NCI-H146 treated with DMSO at 0.1 percent for 48 hours (cell line): ENCODE measurements at regions not wholly inside any gene's neighbourhood (a gene's known extent, or its start where the extent isn't known, plus 50 kb on each side); places are given as distances from the start of the nearest gene placed in this dataset.

Experiments
- DNase-seq: peaks from one replicate; lab custom pipeline; 2025; ENCODE audit not compliant: unreplicated experiment; lab: John Stamatoyannopoulos, UW

- DNase-seq, result no peak
These were observed 346.4 kb upstream of the AJAP1 start for GRCh38 chr1:4307911-4308545.

- no peak for DNase-seq
These were observed 345.6 kb upstream of the AJAP1 start for GRCh38 chr1:4308806-4309205.

DNA sequence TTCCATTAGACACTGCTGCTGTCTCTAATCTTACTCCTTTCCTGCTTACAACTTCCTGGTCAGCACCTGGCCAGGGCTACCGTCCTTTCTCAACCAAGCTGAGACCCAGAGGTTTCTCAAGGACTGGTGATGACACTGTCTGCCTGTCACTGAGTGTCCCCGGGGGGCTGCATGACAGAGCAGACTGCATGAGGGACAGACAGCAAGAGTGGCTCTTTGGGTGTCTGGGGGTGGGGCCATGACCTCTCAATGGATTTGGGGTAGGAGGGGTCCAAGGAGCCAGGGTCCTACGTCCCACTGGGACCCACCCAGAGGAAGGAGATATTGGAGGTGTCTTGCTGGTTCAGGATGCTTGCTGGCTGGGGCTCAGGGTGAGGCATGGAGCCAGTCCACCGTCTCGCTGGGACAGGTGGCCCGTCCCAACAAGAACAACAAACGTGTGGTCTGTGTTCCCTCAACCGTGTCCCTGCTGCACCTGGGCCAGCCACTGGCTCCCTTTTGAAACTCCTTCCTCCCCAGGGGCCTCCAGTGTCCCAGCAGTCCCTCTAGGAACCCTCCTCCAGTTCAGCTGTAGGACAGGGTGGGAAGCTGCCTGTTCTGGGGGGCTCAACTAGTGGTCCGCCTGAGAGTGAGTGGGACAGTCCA, 344.6 kb upstream of the AJAP1 start:
- no peak for DNase-seq

- DNase-seq, result no peak
These were observed 343.9 kb upstream of the AJAP1 start for GRCh38 chr1:4310396-4310923.

DNA sequence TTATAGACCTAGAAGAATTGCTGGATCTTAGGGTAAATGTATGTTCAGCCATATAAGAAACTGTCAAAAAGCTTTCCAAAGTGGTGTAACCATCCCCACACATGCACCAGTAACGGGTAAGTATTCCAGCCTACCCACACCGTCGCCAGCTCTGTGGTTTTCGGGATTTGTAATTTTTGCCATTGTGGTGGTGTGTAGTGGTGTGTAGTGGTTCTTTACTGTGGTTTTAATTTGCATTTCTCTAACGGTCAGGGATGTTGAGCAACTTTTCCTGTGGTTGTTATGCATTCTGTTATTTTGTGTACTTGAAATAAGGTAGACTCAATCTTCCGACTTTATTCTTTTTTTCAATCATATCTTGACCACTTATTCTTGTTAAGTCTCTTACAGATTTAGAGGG, 342.4 kb upstream of the AJAP1 start:
- no peak for DNase-seq

GRCh38 chr1:4315202-4315601, 339.2 kb upstream of the AJAP1 start:
- DNase-seq, result no peak

GRCh38 chr1:4317207-4317606, 337.2 kb upstream of the AJAP1 start:
- no peak for DNase-seq

DNA sequence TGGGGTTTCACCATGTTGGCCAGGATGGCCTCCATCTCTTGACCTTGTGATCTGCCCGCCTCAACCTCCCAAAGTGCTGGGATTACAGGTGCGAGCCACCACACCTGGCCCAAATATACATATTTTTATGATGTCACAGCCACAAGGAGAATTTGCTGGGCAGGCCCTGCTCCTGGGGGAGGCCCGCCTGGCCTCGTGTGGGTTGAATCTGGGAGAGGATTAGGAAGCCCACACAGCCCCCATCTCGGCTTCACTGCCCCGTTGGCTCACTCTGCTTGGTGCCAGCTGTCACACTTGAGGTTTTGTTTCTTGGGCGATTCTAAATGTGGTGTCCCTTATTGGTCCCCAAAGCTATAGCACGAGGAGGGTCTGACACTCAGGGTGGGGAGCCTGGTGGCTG, 335.7 kb upstream of the AJAP1 start:
- DNase-seq, result no peak

GRCh38 chr1:4319496-4319895, 334.9 kb upstream of the AJAP1 start:
- no peak for DNase-seq

DNA sequence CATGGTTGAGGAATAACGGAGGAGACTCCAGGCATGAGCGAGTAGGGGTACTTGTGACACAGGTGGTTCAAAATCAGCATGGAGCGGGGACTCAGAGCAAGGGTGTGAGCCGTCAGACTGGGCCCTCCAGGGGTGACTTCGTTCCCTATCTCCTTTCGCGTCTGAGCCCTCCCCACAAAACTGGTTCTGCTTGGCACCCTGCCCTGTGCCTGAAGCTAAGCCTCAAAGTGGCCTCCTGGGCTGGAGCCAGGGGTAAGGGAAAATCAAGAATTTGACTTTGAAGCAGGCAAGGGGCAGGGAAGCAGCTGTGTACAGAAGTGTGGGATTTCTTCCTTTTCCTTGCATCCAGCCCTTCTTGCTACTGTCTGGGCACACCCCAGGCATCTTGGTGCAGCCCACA, 331.5 kb upstream of the AJAP1 start:
- DNase-seq, result no peak

GRCh38 chr1:4323309-4323708, 331.1 kb upstream of the AJAP1 start:
- no peak for DNase-seq

DNA sequence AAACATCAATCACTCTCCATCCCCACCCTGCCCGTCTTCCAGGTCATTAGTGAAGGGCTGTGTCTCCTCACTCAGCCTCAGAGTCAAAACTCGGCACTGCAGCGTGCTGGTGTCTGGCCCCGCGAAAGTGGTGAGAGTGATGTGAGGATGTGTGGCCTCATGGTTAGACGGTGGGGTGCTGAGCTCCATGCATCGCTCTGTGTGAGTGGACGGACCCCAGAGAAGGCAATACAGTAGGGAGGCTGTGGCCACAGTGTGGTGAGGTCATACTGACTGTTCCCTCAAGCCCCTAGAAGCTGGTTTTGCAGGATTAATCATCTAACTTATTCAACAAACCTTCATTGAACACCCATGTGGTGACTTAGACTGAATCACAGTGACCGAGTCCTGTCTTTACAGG, 329.9 kb upstream of the AJAP1 start:
- no peak for DNase-seq

- DNase-seq, result no peak
These were observed 327.3 kb upstream of the AJAP1 start for GRCh38 chr1:4327142-4327541.

GRCh38 chr1:4328402-4329071, 325.9 kb upstream of the AJAP1 start:
- DNase-seq, result no peak

DNA sequence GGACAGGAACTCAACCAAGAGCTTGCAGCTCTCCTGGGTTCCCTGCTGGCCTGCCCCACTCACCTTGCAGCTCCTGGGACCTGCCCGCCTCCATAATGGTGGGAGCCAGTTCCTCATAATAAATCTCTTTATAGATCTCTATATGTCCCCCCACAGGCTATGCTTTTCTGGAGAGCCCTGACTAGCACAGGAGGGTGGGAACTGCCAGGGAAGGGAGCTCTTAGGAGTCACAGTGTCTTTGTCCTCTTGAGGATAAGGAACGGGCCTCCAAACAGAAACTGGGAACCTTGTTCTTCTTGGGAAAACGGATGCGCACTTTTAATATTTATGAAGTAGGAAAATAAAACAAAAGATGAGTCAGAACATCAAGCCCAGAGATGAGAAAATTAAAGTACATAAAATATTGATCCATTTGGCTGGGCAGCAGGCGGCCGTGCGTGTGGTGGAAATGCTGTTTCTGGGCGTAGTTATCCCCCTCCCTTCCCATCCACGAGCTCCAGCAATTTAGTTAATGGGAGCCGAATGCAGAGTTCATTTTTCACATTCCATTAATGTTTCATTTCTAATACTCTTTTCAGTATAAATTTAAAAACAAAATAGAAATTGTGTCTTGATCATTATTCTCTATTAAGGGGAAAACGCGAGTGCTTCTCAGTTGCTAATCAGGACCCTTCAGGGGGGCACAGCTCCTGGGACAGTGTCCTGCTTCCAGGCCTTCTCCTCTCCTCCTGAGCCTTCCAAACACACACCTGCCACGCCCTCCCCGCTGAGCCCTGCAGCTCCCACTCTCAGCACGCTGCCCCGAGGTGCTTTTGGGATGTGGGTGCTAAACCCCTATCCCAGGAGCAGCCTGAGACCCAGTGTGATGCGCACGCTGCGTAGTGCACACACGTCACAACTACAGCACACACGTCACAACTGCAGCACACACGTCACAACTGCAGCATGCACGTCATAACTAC, 323.3 kb upstream of the AJAP1 start:
- DNase-seq, result no peak

GRCh38 chr1:4331767-4332163, 322.6 kb upstream of the AJAP1 start:
- DNase-seq, result no peak

DNA sequence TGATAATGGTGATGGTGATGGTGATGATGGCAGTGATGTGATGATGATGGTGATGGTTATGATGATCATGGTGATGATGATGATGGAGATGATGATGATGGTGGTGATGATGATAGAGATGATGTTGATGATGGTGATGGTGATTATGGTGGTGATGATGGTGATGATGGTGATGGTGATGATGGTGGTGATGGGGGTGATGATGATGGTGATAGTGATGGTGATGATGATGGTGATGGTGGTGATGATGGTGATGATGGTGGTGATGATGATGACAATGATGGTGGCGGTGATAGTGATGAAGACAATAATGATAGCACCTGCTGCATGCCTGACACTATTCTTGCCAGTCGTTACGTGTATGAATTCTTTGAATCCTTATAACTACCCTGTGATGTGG, 317.9 kb upstream of the AJAP1 start:
- no peak for DNase-seq

DNA sequence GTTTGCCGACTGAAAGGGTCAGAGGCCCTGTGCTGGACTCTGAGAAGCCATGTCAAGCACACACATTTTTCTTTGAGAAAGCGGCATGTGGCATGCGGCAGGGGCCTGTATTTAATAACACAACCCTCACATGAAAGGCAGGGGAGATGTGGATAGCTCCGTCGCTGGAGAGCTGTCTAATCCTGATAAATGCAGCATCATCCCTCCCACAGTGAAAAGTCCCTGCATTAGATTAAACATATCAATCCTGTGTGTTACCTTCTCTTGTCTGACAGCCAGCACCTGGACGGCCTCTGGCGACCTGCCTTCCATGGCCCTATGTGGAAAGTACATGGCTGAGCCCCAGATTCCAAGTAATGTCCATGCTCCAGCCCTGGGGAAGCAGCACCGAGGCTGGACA, 313.0 kb upstream of the AJAP1 start:
- DNase-seq, result no peak

DNA sequence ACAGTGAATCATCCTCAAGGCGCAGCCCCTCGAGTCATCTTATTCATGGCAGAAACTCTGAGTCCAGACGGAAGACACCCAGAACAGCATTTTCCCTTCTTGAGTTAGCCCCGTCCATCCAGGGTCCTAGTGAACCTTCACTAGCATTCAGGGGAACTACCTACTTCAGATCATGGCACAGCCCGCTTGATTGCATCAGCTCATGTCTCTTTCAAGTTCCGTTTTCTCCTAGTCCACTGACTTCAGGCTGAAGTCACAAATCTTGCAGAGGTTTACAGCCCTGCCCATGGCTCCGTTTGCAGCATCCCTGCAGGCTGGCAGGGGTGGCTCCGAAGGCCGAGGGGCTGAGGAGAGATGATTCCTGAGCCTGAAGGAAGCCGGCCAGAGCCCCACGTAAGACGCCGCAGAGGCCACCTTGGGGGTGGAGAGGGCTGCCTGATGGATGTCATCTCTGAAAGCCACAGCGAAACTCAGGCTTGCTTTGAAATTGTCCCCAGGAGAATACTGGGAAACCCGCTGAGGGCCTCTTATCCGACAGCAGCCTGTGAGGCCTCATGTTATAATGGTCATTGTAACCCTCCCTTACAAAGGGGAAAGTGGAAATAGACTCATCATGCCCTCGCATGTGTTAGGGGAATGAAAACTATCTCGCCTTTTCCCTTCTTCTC, 310.2 kb upstream of the AJAP1 start:
- DNase-seq, result no peak

GRCh38 chr1:4345094-4345493, 309.3 kb upstream of the AJAP1 start:
- no peak for DNase-seq

DNA sequence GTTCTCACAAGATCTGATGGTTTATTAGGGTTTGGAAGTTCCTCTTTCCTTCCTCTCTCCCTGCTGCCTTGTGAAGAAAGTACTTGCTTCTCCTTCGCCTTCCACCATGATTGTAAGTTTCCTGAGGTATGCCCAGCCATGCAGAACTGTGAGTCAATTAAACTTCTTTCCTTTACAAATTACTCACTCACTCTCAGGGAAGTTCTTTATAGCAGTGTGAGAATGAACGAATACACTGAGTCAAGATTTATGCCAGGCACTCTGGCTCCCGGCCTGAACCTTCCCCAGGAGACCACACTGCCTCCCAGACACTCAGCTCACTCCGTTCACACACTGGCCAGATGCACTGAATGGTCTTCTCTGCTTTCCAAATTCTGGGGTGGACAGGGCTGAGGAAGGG, 308.3 kb upstream of the AJAP1 start:
- DNase-seq, result no peak
